ENCODE measurements at regions not wholly inside any gene's neighbourhood (a gene's known extent, or its start where the extent isn't known, plus 50 kb on each side); places are given as distances from the start of the nearest gene placed in this dataset.

DNA sequence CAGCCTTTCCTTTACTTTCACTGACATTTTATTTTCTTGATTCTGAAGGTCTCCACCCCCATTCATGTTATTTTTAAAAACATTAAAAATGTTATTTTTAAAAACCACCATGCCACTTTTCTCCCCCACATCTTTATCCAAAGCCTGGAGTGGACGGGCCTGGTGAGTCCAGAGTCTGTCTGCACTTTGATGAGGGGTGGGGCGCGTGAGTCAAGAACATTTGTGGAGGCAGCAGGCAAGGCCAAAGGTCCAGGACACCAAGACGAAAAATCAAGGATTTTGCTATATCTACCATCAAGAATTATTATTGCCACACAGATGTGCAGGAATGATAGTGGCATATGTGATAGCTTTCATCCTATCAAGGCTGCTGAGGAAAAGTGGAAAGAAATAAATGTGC lies 224.9 kb downstream of the FGF9 start:
- Histone ChIP-seq H3K79me2 (ENCODE audit: control insufficient read depth in 1 of 2, insufficient read depth in 2 of 2, low read length in 2 of 2) (no peaks in the 10 kb centered on the region), H4K91ac (replicated peaks; ENCODE audit: insufficient read length, low read length) (no peak overlapping the region), H4K20me1 (replicated peaks in 1 of 2; ENCODE audit: control insufficient read depth in 1 of 2, insufficient read depth in 2 of 2, low read length in 2 of 2) (no peaks in the 10 kb centered on the region), H4K8ac (ENCODE audit: extremely low read depth, insufficient read depth, low read length) (no peak overlapping the region), H3K36me3 (ENCODE audit: control insufficient read depth in 2 of 4, insufficient read depth in 4 of 4, low read length in 3 of 4) (no peaks in the 10 kb centered on the region), H4K5ac (ENCODE audit: insufficient read length, low read depth, low read length) (no peak overlapping the region), H3K27me3 (replicated peaks in 1 of 4; ENCODE audit: control insufficient read depth in 3 of 4, extremely low read depth in 1 of 4, insufficient read depth in 3 of 4, low read length in 3 of 4) (no peaks in the 10 kb centered on the region), H3K56ac (replicated peaks; ENCODE audit: insufficient read length, low read depth, low read length) (no peak overlapping the region), H2BK120ac (replicated peaks; ENCODE audit: low read depth, low read length) (no peak overlapping the region), H3K14ac (ENCODE audit: insufficient read length) (no peak overlapping the region), H2BK5ac (ENCODE audit: low read depth, low read length) (no peak overlapping the region), H3K4ac (replicated peaks; ENCODE audit: insufficient read length, low read depth, low read length) (no peak overlapping the region), H3K23ac (ENCODE audit: insufficient read length) (no peak overlapping the region), H3K4me3 (ENCODE audit: extremely low read depth in 1 of 4, insufficient read depth in 2 of 4, low read depth in 3 of 4, low read length in 4 of 4) (no peak overlapping the region), H3K23me2 (ENCODE audit: low read depth, low read length) (no peaks in the 10 kb centered on the region), H3K9me3 (ENCODE audit: insufficient read depth in 2 of 2, low read depth in 1 of 2, low read length in 1 of 2) (no peaks in the 10 kb centered on the region), H2BK12ac (ENCODE audit: low read depth, low read length) (no peak overlapping the region), H3K9ac (replicated peaks in 1 of 4; ENCODE audit: extremely low read depth in 1 of 4, low read depth in 3 of 4, low read length in 3 of 4) (no peak overlapping the region), H3K27ac (ENCODE audit: low read depth, low read length) (no peak overlapping the region), H2BK15ac (ENCODE audit: low read length) (no peak overlapping the region), H3K79me1 (ENCODE audit: low read depth, low read length) (no peaks in the 10 kb centered on the region), H3K4me2 (ENCODE audit: insufficient read depth in 1 of 2, low read depth in 2 of 2, low read length in 2 of 2) (no peak overlapping the region), H3K18ac (ENCODE audit: extremely low read depth, low read length) (no peak overlapping the region), H2AK5ac (ENCODE audit: low read depth, low read length) (no peak overlapping the region), H2AFZ (ENCODE audit: low read length) (no peak overlapping the region), H2BK20ac (ENCODE audit: low read length) (no peak overlapping the region), H3K4me1 (replicated peaks in 1 of 4; ENCODE audit: control insufficient read depth in 3 of 4, insufficient read depth in 4 of 4, low read length in 3 of 4) (no peaks in the 10 kb centered on the region)
- ChIA-PET POLR2A (ENCODE audit: partially characterized antibody) (interaction anchor here (1.7 kb wide), 1 partner anchor 10 kb away, joined by 7 read pairs; no protein-coding TSS in a partner anchor), CTCF (ENCODE audit: partially characterized antibody) (interaction anchor here (1.0 to 1.4 kb wide), 3 partner anchors 25 to 257 kb away, joined by 3 to 4 read pairs (median 3); no protein-coding TSS in a partner anchor)
- WGBS, 2 experiments (ENCODE audit: extremely low coverage in 1 of 2, insufficient coverage in 1 of 2, insufficient read length in 1 of 2, insufficient replicate concordance in 2 of 2, low coverage in 1 of 2, low lambda C conversion rate in 2 of 2, missing lambda C conversion rate in 1 of 2), result 88% methylated on average over 4 of the region's 4 CpGs; no CpG with 5 or more reads in 1 of the 2 experiments
- TF ChIP-seq NRF1 (IDR thresholded peaks at IDR 0.05; ENCODE audit: low read depth, low read length), result no peak
- TF ChIP-seq KDM5A (IDR thresholded peaks at IDR 0.05; ENCODE audit: low read length), result no peak
- no peak for TF ChIP-seq RBBP5 (IDR thresholded peaks at IDR 0.05; ENCODE audit: borderline replicate concordance, low read depth, low read length)
- TF ChIP-seq KDM4A (IDR thresholded peaks at IDR 0.05; ENCODE audit: low read depth, low read length, severe bottlenecking), result no peak
- FAIRE-seq, result no peak
- DNase-seq (ENCODE audit: low read depth in 1 of 2, low spot score in 2 of 2), result no peak
